Kidney (tissue), 13 donors: ENCODE measurements at regions not wholly inside any gene's neighbourhood (a gene's known extent, or its start where the extent isn't known, plus 50 kb on each side); places are given as distances from the start of the nearest gene placed in this dataset.

ENCODE experiments used
- DNase-seq, 5 donors: peaks; one replicate each; pipeline ENCODE4 v3.0.0-alpha.2; 2013 to 2020
- FAIRE-seq: peaks from 2 replicates; lab custom pipeline; 2012; peaks lifted over from hg19 to GRCh38; lab: Jason Lieb, UNC
- H3K27ac ChIP-seq, 2 donors: one replicate each; pipeline ENCODE4 v1.7.0; 2013; ENCODE audit warnings: low read depth in 2 of 2, low read length in 2 of 2, inconsistent platforms in 1 of 2
- H3K27me3 ChIP-seq: one replicate; pipeline ENCODE4 v1.7.1; 2013; ENCODE audit warnings: low read length, inconsistent platforms; ENCODE audit not compliant: control insufficient read depth, insufficient read depth
- H3K36me3 ChIP-seq, 3 donors: one replicate each; pipeline versions ENCODE4 v1.7.0 to v1.7.1; 2013; ENCODE audit warnings: low read length in 3 of 3, control low read depth in 1 of 3, inconsistent platforms in 1 of 3; ENCODE audit not compliant: insufficient read depth in 3 of 3, control insufficient read depth in 2 of 3
- H3K4me1 ChIP-seq, 3 donors: one replicate each; pipeline versions ENCODE4 v1.7.0 to v1.7.1; 2013; ENCODE audit warnings: low read length in 3 of 3, inconsistent platforms in 1 of 3, low read depth in 1 of 3; ENCODE audit not compliant: control insufficient read depth in 2 of 3, insufficient read depth in 2 of 3
- H3K4me3 ChIP-seq, 3 donors: one replicate each; pipeline versions ENCODE4 v1.7.0 to v1.8.1; 2013; ENCODE audit warnings: low read length in 3 of 3, control low read depth in 1 of 3, inconsistent platforms in 1 of 3
- H3K9ac ChIP-seq, 3 donors: one replicate each; pipeline versions ENCODE4 v1.7.0 to v1.7.1; 2013; ENCODE audit warnings: low read length in 3 of 3, control low read depth in 1 of 3, inconsistent platforms in 1 of 3
- H3K9me3 ChIP-seq, 3 donors: one replicate each; pipeline versions ENCODE4 v1.7.0 to v1.7.1; 2013; ENCODE audit warnings: low read length in 3 of 3, control low read depth in 1 of 3, inconsistent platforms in 1 of 3; ENCODE audit not compliant: control insufficient read depth in 2 of 3, insufficient read depth in 1 of 3
- CTCF ChIP-seq: IDR thresholded peaks from 3 replicates; pipeline ENCODE4 v1.5.1; 2012; ENCODE audit warnings: mild to moderate bottlenecking, moderate library complexity, borderline replicate concordance; ENCODE audit not compliant: insufficient read depth; ENCODE audit errors: extremely low read depth
- intact Hi-C: fragments of 100-400 bp; cut with DNase I; formaldehyde crosslinking; loops from one replicate; pipeline ENCODE4 v1.11.1; 2022
- donor health status: control.
- donor health status: control.
- donor health status: control.
- donor health status: control.
- donor health status: control.
- donor health status: DM: yes; HTN: yes; CAD: no.
- donor health status: Normal renal cell carcinoma (clear cell type).

- Histone ChIP-seq H3K9ac (no peak overlapping the region), H3K4me3 (no peak overlapping the region), H3K9me3 (no peaks in the 10 kb centered on the region), H3K27ac (no peak overlapping the region), H3K36me3 (no peaks in the 10 kb centered on the region), H3K4me1 (no peaks in the 10 kb centered on the region), H3K27me3 (no peaks in the 10 kb centered on the region)
- FAIRE-seq (no peak), DNase-seq (no peak)
- intact Hi-C loops = no loop called here
- TF ChIP-seq CTCF = no peak
These were observed 953.0 kb downstream of the AMY1C start for GRCh38 chr1:104702731-104703130.

DNA sequence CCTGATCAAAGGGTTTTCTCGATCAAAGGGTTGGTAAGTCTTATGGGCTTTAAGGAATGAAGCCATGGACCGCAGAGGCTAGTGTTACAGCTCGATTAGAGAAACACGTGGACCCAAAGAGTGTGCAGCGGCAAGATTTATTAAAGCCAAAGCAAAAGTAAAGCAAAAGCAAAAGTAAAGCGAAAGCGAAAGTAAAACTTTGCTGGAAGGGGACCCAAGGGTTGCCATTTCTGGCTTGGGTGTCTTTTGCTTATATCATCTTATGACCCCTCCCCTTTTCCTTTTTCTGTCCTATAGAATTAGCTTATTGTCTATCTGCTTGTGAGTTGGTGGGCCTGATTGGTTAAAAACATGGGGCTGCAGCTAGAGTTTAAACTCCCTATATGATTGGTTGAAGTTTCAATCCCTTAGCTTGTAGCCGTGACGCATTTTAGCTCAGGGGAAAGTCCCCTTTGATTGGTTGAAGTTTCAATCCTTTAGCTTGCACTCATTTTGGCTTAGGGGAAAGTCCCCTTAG, 957.0 kb downstream of the AMY1C start:
- Histone ChIP-seq H3K4me1 (no peaks in the 10 kb centered on the region), H3K36me3 (no peaks in the 10 kb centered on the region), H3K9me3 (no peaks in the 10 kb centered on the region), H3K4me3 (peak overlapping the region in 1 of 3 donors; percentile 35), H3K9ac (no peak overlapping the region), H3K27me3 (no peaks in the 10 kb centered on the region), H3K27ac (no peak overlapping the region)
- FAIRE-seq (no peak), DNase-seq (peak in 2 of 5 donors; percentile 1 to 9)
- no peak for TF ChIP-seq CTCF
- intact Hi-C loops = no loop called here

- Histone ChIP-seq H3K4me3 (no peak overlapping the region), H3K4me1 (no peaks in the 10 kb centered on the region)
- no peak for DNase-seq
These were observed 969.1 kb downstream of the AMY1C start for GRCh38 chr1:104718752-104719151.

More at GRCh38 chr1:104718752-104719151, 969.1 kb downstream of the AMY1C start:
- intact Hi-C loops = no loop called here
- no peaks in the 10 kb centered on the region for H3K9me3 ChIP-seq
- no peak overlapping the region for H3K9ac ChIP-seq
- H3K36me3 ChIP-seq = no peaks in the 10 kb centered on the region
- no peak overlapping the region for H3K27ac ChIP-seq
- FAIRE-seq = no peak
- no peaks in the 10 kb centered on the region for H3K27me3 ChIP-seq
- TF ChIP-seq CTCF = no peak
